Ureter (tissue), 1 donor: ENCODE measurements at regions not wholly inside any gene's neighbourhood (a gene's known extent, or its start where the extent isn't known, plus 50 kb on each side); places are given as distances from the start of the nearest gene placed in this dataset.

Source experiments
- DNase-seq: peaks from one replicate; pipeline ENCODE4 v3.0.0-alpha.2; 2020; ENCODE audit warnings: low spot score
- donor health status: DM: yes; HTN: yes; CAD: no.

- DNase-seq, result no peak
These were observed 385.2 kb downstream of the PCDH20 start for GRCh38 chr13:61030445-61030844.

- DNase-seq, result no peak
These were observed 386.6 kb downstream of the PCDH20 start for GRCh38 chr13:61029064-61029463.

- no peak for DNase-seq
These were observed 391.6 kb downstream of the PCDH20 start for GRCh38 chr13:61024046-61024445.

GRCh38 chr13:61021838-61022237 is 393.8 kb downstream of the PCDH20 start:
- no peak for DNase-seq

- DNase-seq, result no peak
These were observed 401.9 kb downstream of the PCDH20 start for GRCh38 chr13:61013796-61014195.

- DNase-seq, result no peak
These were observed 405.3 kb downstream of the PCDH20 start for GRCh38 chr13:61010358-61010757.

- no peak for DNase-seq
These were observed 413.0 kb downstream of the PCDH20 start for GRCh38 chr13:61002686-61003085.

GRCh38 chr13:60990032-60990733 is 425.5 kb downstream of the PCDH20 start:
- DNase-seq, result no peak

- no peak for DNase-seq
These were observed 429.3 kb downstream of the PCDH20 start for GRCh38 chr13:60986301-60986700.

- DNase-seq, result no peak
These were observed 434.2 kb downstream of the PCDH20 start for GRCh38 chr13:60981407-60981806.

GRCh38 chr13:60976367-60976766 is 439.3 kb downstream of the PCDH20 start:
- no peak for DNase-seq

GRCh38 chr13:60974296-60974695 is 441.4 kb downstream of the PCDH20 start:
- DNase-seq, result no peak

- no peak for DNase-seq
These were observed 442.1 kb downstream of the PCDH20 start for GRCh38 chr13:60973529-60973928.

- DNase-seq, result no peak
These were observed 444.9 kb downstream of the PCDH20 start for GRCh38 chr13:60970736-60971135.

- no peak for DNase-seq
These were observed 446.0 kb downstream of the PCDH20 start for GRCh38 chr13:60969656-60970055.

- no peak for DNase-seq
These were observed 456.2 kb downstream of the PCDH20 start for GRCh38 chr13:60959427-60959826.

- no peak for DNase-seq
These were observed 457.8 kb downstream of the PCDH20 start for GRCh38 chr13:60957816-60958215.

GRCh38 chr13:60945396-60945795 is 470.3 kb downstream of the PCDH20 start:
- DNase-seq, result no peak

- DNase-seq, result peak; percentile 45
These were observed 470.8 kb downstream of the PCDH20 start for GRCh38 chr13:60944863-60945262.

- peak; percentile 43 for DNase-seq
These were observed 471.6 kb downstream of the PCDH20 start for GRCh38 chr13:60944016-60944415.

GRCh38 chr13:60936281-60936680 is 479.4 kb downstream of the PCDH20 start:
- no peak for DNase-seq

GRCh38 chr13:60933638-60934037 is 482.0 kb downstream of the PCDH20 start:
- DNase-seq, result no peak

GRCh38 chr13:60931858-60932546 is 483.6 kb downstream of the PCDH20 start:
- DNase-seq, result no peak

GRCh38 chr13:60925686-60926085 is 490.0 kb downstream of the PCDH20 start:
- DNase-seq, result no peak
